HEK293 (cell line): ENCODE measurements at regions not wholly inside any gene's neighbourhood (a gene's known extent, or its start where the extent isn't known, plus 50 kb on each side); places are given as distances from the start of the nearest gene placed in this dataset.

Source experiments
- GLI2 ChIP-seq: fragments of 450-650 bp; formaldehyde crosslinking; IDR thresholded peaks from 2 replicates; pipeline ENCODE4; 2017; ENCODE audit warnings: missing biosample characterization, missing genetic modification characterization, low read depth, borderline replicate concordance
- OVOL3 ChIP-seq: fragments of 450-650 bp; formaldehyde crosslinking; IDR thresholded peaks from 2 replicates; pipeline ENCODE4 v1.5.1; 2016; ENCODE audit warnings: missing biosample characterization, missing genetic modification characterization
- TCF7L2 ChIP-seq: IDR thresholded peaks from 2 replicates; pipeline ENCODE4 v1.6.1; 2011; ENCODE audit warnings: low read depth, mild to moderate bottlenecking, inconsistent platforms, low read length, moderate library complexity, borderline replicate concordance
- TRIM28 ChIP-seq: IDR thresholded peaks from 2 replicates; pipeline ENCODE4 v1.6.1; 2011; ENCODE audit warnings: low read length, control low read depth, borderline replicate concordance
- YY1 ChIP-seq: fragments of 450-650 bp; formaldehyde crosslinking; IDR thresholded peaks from 2 replicates; pipeline ENCODE4 v1.5.1; 2018; ENCODE audit warnings: missing biosample characterization, missing genetic modification characterization
- ZNF132 ChIP-seq: fragments of 450-650 bp; formaldehyde crosslinking; IDR thresholded peaks from 2 replicates; pipeline ENCODE4 v1.5.1; 2017; ENCODE audit warnings: missing biosample characterization, missing genetic modification characterization, borderline replicate concordance
- ZNF138 ChIP-seq: fragments of 450-650 bp; formaldehyde crosslinking; IDR thresholded peaks from 2 replicates; pipeline ENCODE4 v1.5.1; 2016; ENCODE audit warnings: missing biosample characterization, missing genetic modification characterization, borderline replicate concordance
- ZNF660 ChIP-seq: fragments of 450-650 bp; IDR thresholded peaks from 2 replicates; pipeline ENCODE4 v1.5.1; 2018; ENCODE audit warnings: missing biosample characterization, mild to moderate bottlenecking, missing genetic modification characterization
- ZNF777 ChIP-seq: fragments of 450-650 bp; formaldehyde crosslinking; IDR thresholded peaks from 2 replicates; pipeline ENCODE4 v1.5.1; 2017; ENCODE audit warnings: missing biosample characterization, missing genetic modification characterization, borderline replicate concordance
- TF ChIP-seq, protein P1 (sequence below): fragments of 450-650 bp; formaldehyde crosslinking; IDR thresholded peaks from 2 replicates; pipeline ENCODE4 v1.5.1; 2016; ENCODE audit warnings: missing biosample characterization, missing genetic modification characterization
- TF ChIP-seq, protein P2 (sequence below): fragments of 450-650 bp; formaldehyde crosslinking; IDR thresholded peaks from 2 replicates; pipeline ENCODE4 v1.5.1; 2016; ENCODE audit warnings: missing biosample characterization, missing genetic modification characterization, borderline replicate concordance
- TF ChIP-seq, protein P3 (sequence below): fragments of 450-650 bp; formaldehyde crosslinking; IDR thresholded peaks from 2 replicates; pipeline ENCODE4 v1.5.1; 2016; ENCODE audit warnings: missing biosample characterization, missing genetic modification characterization
- TF ChIP-seq, protein P4 (sequence below): fragments of 450-650 bp; formaldehyde crosslinking; IDR thresholded peaks from 2 replicates; pipeline ENCODE4 v1.5.1; 2016; ENCODE audit warnings: missing biosample characterization, missing genetic modification characterization, low read depth
- TF ChIP-seq, protein P5 (sequence below): fragments of 450-650 bp; formaldehyde crosslinking; IDR thresholded peaks from 2 replicates; pipeline ENCODE4 v1.5.1; 2016; ENCODE audit warnings: missing biosample characterization, missing genetic modification characterization

DNA sequence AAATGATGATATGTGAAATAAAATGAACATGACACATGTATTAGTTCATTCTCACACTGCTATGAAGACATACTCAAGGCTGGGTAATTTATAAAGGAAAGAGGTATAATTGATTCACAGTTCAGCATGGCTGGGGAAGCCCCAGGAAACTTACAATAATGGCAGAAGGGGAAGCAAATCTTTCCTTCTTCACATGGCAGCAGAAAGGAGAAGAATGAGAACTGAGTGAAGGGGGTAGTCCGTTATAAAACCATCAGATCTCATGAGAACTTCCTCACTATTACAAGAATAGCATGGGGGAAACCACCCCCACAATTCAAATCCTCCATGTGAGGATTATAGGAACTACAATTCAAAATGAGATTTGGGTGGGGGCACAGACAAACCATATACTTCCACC lies 243.9 kb upstream of the GYPA start:
- TF ChIP-seq OVOL3 (tag by site-specific recombination) (no peak), GLI2 (tag by site-specific recombination) (no peak), TCF7L2 (no peak), ZNF138 (tag by site-specific recombination) (no peak), YY1 (tag by site-specific recombination) (no peak), ZNF132 (no peak), ZNF777 (tag by site-specific recombination) (no peak), ZNF660 (tag by site-specific recombination) (no peak), TRIM28 (no peak)
- TF ChIP-seq, protein P1, sequence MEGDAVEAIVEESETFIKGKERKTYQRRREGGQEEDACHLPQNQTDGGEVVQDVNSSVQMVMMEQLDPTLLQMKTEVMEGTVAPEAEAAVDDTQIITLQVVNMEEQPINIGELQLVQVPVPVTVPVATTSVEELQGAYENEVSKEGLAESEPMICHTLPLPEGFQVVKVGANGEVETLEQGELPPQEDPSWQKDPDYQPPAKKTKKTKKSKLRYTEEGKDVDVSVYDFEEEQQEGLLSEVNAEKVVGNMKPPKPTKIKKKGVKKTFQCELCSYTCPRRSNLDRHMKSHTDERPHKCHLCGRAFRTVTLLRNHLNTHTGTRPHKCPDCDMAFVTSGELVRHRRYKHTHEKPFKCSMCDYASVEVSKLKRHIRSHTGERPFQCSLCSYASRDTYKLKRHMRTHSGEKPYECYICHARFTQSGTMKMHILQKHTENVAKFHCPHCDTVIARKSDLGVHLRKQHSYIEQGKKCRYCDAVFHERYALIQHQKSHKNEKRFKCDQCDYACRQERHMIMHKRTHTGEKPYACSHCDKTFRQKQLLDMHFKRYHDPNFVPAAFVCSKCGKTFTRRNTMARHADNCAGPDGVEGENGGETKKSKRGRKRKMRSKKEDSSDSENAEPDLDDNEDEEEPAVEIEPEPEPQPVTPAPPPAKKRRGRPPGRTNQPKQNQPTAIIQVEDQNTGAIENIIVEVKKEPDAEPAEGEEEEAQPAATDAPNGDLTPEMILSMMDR (tag by site-specific recombination) = no peak
- TF ChIP-seq, protein P2, sequence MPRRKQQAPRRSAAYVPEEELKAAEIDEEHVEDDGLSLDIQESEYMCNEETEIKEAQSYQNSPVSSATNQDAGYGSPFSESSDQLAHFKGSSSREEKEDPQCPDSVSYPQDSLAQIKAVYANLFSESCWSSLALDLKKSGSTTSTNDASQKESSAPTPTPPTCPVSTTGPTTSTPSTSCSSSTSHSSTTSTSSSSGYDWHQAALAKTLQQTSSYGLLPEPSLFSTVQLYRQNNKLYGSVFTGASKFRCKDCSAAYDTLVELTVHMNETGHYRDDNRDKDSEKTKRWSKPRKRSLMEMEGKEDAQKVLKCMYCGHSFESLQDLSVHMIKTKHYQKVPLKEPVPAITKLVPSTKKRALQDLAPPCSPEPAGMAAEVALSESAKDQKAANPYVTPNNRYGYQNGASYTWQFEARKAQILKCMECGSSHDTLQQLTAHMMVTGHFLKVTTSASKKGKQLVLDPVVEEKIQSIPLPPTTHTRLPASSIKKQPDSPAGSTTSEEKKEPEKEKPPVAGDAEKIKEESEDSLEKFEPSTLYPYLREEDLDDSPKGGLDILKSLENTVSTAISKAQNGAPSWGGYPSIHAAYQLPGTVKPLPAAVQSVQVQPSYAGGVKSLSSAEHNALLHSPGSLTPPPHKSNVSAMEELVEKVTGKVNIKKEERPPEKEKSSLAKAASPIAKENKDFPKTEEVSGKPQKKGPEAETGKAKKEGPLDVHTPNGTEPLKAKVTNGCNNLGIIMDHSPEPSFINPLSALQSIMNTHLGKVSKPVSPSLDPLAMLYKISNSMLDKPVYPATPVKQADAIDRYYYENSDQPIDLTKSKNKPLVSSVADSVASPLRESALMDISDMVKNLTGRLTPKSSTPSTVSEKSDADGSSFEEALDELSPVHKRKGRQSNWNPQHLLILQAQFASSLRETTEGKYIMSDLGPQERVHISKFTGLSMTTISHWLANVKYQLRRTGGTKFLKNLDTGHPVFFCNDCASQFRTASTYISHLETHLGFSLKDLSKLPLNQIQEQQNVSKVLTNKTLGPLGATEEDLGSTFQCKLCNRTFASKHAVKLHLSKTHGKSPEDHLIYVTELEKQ = no peak
- TF ChIP-seq, protein P3, sequence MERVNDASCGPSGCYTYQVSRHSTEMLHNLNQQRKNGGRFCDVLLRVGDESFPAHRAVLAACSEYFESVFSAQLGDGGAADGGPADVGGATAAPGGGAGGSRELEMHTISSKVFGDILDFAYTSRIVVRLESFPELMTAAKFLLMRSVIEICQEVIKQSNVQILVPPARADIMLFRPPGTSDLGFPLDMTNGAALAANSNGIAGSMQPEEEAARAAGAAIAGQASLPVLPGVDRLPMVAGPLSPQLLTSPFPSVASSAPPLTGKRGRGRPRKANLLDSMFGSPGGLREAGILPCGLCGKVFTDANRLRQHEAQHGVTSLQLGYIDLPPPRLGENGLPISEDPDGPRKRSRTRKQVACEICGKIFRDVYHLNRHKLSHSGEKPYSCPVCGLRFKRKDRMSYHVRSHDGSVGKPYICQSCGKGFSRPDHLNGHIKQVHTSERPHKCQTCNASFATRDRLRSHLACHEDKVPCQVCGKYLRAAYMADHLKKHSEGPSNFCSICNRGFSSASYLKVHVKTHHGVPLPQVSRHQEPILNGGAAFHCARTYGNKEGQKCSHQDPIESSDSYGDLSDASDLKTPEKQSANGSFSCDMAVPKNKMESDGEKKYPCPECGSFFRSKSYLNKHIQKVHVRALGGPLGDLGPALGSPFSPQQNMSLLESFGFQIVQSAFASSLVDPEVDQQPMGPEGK (tag by site-specific recombination) = no peak
- TF ChIP-seq, protein P4, sequence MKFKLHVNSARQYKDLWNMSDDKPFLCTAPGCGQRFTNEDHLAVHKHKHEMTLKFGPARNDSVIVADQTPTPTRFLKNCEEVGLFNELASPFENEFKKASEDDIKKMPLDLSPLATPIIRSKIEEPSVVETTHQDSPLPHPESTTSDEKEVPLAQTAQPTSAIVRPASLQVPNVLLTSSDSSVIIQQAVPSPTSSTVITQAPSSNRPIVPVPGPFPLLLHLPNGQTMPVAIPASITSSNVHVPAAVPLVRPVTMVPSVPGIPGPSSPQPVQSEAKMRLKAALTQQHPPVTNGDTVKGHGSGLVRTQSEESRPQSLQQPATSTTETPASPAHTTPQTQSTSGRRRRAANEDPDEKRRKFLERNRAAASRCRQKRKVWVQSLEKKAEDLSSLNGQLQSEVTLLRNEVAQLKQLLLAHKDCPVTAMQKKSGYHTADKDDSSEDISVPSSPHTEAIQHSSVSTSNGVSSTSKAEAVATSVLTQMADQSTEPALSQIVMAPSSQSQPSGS (tag by site-specific recombination) = no peak
- TF ChIP-seq, protein P5, sequence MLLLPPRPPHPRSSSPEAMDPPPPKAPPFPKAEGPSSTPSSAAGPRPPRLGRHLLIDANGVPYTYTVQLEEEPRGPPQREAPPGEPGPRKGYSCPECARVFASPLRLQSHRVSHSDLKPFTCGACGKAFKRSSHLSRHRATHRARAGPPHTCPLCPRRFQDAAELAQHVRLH (tag by site-specific recombination) = no peak
